Activated CD4-positive, CD25-positive, alpha-beta regulatory T cell (primary cell): ENCODE measurements at regions not wholly inside any gene's neighbourhood (a gene's known extent, or its start where the extent isn't known, plus 50 kb on each side); places are given as distances from the start of the nearest gene placed in this dataset.

Experiments
- DNase-seq, 4 experiments: peaks; one replicate each; lab custom pipeline; 2025; lab: John Stamatoyannopoulos, UW

DNA sequence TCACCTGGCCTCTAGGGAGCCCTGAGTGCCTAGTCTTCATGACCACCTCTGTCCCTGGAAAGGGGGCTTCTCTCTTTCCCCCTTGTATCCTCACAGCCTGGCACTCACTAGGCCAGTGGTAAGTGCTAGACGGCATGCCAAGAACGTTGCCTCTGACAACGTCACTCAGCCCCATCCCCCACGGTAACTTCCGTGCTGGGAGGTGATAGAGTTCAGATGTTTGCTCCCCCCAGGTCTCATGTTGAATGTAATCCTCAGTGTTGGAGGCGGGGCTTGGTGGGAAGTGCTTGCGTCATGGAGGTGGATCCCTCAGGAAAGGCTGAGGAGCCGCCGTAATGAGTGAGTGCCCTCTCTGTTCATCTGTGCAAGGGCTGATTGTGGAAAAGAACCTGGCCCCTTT, 343.3 kb upstream of the MKI67 start:
- DNase-seq = no peak

GRCh38 chr10:128470321-128470965, 344.2 kb upstream of the MKI67 start:
- no peak for DNase-seq

DNA sequence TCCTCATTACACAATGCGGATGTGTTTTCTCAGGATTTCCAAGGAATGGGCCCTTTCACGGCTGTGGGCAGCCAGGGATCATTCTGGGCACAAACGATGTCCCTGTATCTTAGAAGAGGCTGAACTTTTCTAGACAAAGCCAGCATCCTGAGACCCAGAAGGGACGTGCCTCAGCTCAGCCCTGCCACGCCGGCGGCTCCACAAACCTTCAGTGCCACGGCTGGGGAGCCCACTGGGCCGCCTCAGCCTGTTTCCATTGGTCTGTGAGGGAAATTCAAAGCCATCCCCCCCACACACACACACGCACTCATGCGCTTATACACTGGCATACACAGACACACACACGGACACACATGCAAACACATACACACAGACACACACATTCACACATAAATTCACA, 344.9 kb upstream of the MKI67 start:
- DNase-seq = no peak

GRCh38 chr10:128472196-128472595, 346.0 kb upstream of the MKI67 start:
- no peak for DNase-seq

DNA sequence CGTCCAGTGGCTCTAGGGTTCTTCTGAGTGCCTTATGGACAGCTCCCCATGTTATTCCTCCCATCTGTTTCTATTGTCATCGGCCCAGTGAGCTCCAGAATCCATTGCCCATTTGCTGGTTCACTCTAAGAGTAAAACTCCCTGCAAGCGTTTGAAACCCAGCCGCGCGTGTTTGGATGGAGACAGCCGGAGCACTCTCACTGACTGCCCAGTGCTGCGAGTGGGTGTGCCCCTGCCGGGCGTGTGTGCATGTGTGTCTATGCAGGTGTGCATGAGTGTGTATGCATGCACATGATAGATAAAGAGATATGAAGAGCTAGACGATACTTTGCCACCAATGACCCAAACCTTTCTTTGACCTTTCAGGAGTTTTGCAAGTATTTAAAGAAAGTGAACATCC, 347.2 kb upstream of the MKI67 start:
- DNase-seq = no peak

DNA sequence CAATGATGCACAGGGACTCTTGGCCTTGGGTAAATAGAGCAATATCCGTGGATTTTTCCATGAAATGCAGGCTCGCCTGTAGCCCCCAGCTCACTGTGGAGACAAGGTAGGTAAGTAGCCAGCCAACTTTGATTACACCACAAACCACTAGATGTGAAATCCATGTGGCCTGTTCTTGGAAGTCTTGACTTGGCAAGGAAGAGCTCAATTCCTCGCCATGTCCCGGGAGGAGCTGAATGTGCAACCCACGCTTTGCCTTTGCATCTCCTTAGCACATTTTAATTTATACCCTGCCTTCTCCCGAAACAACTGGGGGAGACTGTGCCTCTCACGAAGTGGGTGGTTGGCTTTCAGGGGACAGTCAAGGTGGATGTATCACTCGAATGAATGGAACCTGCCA, 347.7 kb upstream of the MKI67 start:
- DNase-seq = no peak

DNA sequence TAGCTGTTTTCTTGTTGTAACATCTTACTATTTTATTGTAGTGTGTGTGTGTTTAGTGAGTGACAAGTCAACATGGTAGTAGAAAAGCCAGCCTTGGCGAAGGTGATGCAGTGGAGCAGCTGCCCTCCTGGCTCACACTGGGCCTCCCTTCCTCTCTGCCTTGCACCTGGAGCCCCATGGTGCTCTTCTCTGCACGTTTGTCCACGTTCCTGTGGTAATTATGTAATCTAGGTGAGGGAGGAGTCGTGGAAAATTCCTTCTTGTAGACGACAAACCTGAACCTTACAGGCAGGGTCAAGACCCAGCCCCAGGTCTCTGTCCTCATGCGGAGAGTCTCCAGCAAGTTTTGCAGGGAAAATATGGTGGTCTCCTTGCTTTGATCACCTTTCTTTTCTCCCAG, 348.3 kb upstream of the MKI67 start:
- no peak for DNase-seq

DNA sequence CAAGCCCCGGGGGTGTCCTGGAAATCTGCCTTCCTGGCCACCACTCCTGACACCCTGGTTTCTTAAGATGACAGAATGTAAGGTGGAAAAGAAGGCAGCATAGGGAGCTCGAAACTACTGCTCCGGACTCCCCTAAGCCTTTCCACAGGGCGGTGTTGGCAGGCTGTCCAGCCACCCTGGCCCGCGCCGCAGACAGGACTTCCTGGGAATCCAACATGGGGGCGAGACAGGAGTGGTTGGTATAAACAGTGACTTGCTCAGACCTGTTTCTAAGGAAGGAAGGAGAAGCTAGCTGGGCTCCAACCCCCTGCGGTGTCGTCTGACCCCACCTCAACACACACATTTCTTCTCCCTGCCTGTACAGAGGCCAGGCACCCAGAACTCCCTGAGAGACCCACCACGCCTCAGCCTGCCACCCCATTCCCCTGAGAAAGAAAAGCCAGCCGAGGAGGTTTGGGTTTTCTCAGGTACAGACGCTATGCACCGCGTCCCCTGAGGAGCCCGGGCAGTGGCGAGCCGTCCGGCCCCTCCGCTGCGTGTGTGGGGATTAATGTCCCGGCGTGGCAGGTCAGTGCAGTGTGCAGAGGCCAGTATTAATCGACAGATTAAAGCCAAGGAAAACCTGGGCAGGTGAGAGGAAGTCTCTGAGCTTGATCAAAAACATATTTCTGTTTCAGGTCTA, 349.6 kb upstream of the MKI67 start:
- no peak for DNase-seq

- no peak for DNase-seq
Observed at GRCh38 chr10:128476368-128476725, 350.1 kb upstream of the MKI67 start.

DNA sequence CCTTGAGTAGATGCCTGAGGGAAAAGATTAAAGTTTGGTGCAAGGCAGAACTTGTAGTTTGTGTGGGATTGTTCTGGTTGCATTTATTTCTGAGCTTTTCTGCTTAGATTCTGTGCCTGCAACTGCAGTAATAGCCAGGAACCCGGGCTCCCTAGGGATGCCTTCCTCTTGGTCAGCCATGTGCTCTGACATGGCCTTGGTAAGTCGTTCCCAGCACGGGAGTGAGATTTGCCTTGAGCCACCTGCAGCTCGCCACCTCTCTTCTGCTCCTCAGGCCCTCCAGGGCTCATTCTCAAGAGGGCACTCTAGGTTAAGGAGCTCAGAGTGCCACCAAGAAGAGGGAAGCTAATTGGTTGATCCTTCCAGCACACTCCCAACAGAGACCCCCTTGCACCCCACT, 350.6 kb upstream of the MKI67 start:
- no peak for DNase-seq

- no peak for DNase-seq
Observed at GRCh38 chr10:128480601-128481000, 354.4 kb upstream of the MKI67 start.

GRCh38 chr10:128481152-128481840, 355.1 kb upstream of the MKI67 start:
- no peak for DNase-seq

- no peak for DNase-seq
Observed at GRCh38 chr10:128482052-128482451, 355.8 kb upstream of the MKI67 start.

DNA sequence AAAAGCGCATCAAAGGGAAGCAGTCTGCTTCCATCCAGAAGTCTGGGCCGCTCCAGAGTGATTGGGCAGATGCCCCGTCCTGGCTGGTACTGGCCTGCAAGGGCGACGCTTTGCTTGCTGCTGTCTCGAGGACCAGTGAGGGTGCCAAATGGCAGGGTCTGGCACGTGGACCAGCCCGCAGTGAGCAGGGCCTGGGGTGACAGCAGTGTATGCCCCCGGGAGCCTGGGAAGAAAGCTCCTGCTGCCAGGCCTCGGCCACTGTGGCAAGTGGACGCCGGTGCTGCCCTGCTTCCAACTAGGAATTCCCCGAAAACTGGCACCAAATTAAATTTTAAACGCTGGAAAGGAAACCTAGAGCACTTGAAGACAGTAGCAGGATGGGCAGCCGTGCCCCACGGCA, 357.0 kb upstream of the MKI67 start:
- DNase-seq = no peak

GRCh38 chr10:128484041-128484440, 357.8 kb upstream of the MKI67 start:
- no peak for DNase-seq

GRCh38 chr10:128485701-128486235, 359.5 kb upstream of the MKI67 start:
- DNase-seq = no peak

GRCh38 chr10:128487517-128487916, 361.3 kb upstream of the MKI67 start:
- DNase-seq = no peak

DNA sequence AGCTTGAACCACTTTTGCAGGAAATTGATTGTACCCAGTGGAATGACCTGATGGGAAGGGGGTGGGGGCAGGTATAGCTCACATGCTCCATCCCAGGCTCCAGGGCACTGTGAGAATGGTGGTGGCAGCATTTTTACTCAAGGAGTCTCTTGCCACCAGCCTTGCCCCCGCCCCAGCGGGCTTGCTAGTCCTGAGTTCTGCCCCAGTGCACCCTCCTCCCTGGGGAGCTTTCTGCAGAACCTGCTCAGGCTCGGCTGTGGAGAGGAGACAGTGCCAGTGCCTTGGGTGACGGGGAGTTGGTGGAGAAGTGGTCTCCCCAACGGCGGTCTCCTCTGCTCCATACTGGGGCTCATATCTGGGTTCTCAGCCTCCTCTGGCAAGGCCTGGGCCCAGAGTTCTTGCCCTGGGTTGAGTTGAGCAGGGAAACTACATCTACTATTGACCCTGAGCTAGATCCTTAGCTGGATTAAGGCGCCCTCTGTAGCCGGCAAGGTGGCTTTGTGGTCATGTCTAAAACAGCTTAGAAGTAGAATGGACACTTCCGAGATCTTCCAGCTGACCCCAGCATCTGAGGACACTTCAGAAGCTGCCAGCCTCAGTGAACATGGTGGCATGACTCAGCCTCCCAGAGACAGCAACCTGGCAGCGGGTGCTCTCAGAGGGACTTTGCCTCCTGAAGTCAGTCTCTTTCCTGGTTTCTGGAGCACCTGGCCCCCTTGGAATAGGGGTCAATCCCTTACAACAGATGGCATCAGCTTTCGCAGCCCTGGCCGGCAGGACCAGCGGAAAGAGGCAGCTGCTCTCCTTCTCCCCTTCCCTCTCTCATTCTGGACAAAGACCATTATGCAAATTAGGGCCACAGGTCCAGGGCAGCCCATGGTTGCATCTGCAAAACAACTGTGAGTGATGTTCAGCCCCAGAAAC, 363.4 kb upstream of the MKI67 start:
- no peak for DNase-seq

DNA sequence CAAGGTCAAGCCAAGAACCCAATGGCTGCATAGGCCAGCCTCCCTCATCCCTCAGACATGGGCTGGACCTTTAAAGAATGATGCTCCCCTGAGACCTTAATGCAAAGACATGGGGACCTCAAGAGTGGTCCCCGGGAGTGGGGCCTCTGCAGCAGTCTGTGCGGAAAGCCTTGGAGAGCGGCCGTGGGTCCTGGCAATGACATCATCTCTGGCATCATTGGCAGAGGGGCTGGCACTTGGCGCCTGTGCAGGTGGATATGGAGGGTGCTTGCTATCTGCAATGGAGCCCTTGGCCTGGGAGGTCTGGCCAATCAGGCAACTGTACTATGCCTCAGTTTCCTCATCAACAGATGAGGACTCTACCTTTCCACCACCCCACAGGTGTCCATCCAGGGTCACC, 365.5 kb upstream of the MKI67 start:
- DNase-seq = no peak

GRCh38 chr10:128493811-128494210, 367.6 kb upstream of the MKI67 start:
- DNase-seq = no peak

- no peak for DNase-seq
Observed at GRCh38 chr10:128494665-128495064, 368.4 kb upstream of the MKI67 start.
